ENCODE measurements at regions not wholly inside any gene's neighbourhood (a gene's known extent, or its start where the extent isn't known, plus 50 kb on each side); places are given as distances from the start of the nearest gene placed in this dataset.

GRCh38 chr5:126366199-126366560 is 57.0 kb upstream of the GRAMD2B start:
- Histone ChIP-seq H3K27me3 (ENCODE audit: insufficient read depth, low read depth, severe bottlenecking) (no peaks in the 10 kb centered on the region), H3K9me3 (ENCODE audit: severe bottlenecking) (no peaks in the 10 kb centered on the region), H3K36me3 (no peaks in the 10 kb centered on the region), H3K27ac (no peak overlapping the region), H3K4me3 (ENCODE audit: low read depth, low read length) (no peak overlapping the region)
- no peak for TF ChIP-seq CTCF (IDR thresholded peaks at IDR 0.05; ENCODE audit: low read depth, low read length)
- DNase-seq: no peak

GRCh38 chr5:126368239-126368812 is 54.9 kb upstream of the GRAMD2B start:
- H3K9me3 ChIP-seq (ENCODE audit: severe bottlenecking): no peaks in the 10 kb centered on the region
- H3K4me3 ChIP-seq (ENCODE audit: low read depth, low read length): no peak overlapping the region
- no peaks in the 10 kb centered on the region for H3K36me3 ChIP-seq
- no peaks in the 10 kb centered on the region for H3K27me3 ChIP-seq (ENCODE audit: insufficient read depth, low read depth, severe bottlenecking)
- no peak overlapping the region for H3K27ac ChIP-seq
- no peak for TF ChIP-seq CTCF (IDR thresholded peaks at IDR 0.05; ENCODE audit: low read depth, low read length)
- DNase-seq: no peak

- no peaks in the 10 kb centered on the region for H3K9me3 ChIP-seq (ENCODE audit: severe bottlenecking)
- no peaks in the 10 kb centered on the region for H3K36me3 ChIP-seq
- H3K4me3 ChIP-seq (ENCODE audit: low read depth, low read length): no peak overlapping the region
- TF ChIP-seq CTCF (IDR thresholded peaks at IDR 0.05; ENCODE audit: low read depth, low read length): no peak
- H3K27me3 ChIP-seq (ENCODE audit: insufficient read depth, low read depth, severe bottlenecking): no peaks in the 10 kb centered on the region
- DNase-seq: no peak
- no peak overlapping the region for H3K27ac ChIP-seq
Measured at GRCh38 chr5:126369083-126369482, 54.1 kb upstream of the GRAMD2B start.

GRCh38 chr5:126369995-126370731 is 53.0 kb upstream of the GRAMD2B start:
- Histone ChIP-seq H3K9me3 (ENCODE audit: severe bottlenecking) (no peaks in the 10 kb centered on the region), H3K27ac (no peak overlapping the region), H3K4me3 (ENCODE audit: low read depth, low read length) (no peak overlapping the region), H3K27me3 (ENCODE audit: insufficient read depth, low read depth, severe bottlenecking) (no peaks in the 10 kb centered on the region), H3K36me3 (no peaks in the 10 kb centered on the region)
- TF ChIP-seq CTCF (IDR thresholded peaks at IDR 0.05; ENCODE audit: low read depth, low read length): no peak
- no peak for DNase-seq

- no peak for TF ChIP-seq CTCF (IDR thresholded peaks at IDR 0.05; ENCODE audit: low read depth, low read length)
- no peaks in the 10 kb centered on the region for H3K27me3 ChIP-seq (ENCODE audit: insufficient read depth, low read depth, severe bottlenecking)
- no peaks in the 10 kb centered on the region for H3K36me3 ChIP-seq
- H3K9me3 ChIP-seq (ENCODE audit: severe bottlenecking): no peaks in the 10 kb centered on the region
- H3K4me3 ChIP-seq (ENCODE audit: low read depth, low read length): no peak overlapping the region
- H3K27ac ChIP-seq: no peak overlapping the region
- no peak for DNase-seq
Measured at GRCh38 chr5:126370796-126371718, 52.2 kb upstream of the GRAMD2B start.

Measured in WERI-Rb-1 (cell line).